ENCODE measurements at regions not wholly inside any gene's neighbourhood (a gene's known extent, or its start where the extent isn't known, plus 50 kb on each side); places are given as distances from the start of the nearest gene placed in this dataset.

DNA sequence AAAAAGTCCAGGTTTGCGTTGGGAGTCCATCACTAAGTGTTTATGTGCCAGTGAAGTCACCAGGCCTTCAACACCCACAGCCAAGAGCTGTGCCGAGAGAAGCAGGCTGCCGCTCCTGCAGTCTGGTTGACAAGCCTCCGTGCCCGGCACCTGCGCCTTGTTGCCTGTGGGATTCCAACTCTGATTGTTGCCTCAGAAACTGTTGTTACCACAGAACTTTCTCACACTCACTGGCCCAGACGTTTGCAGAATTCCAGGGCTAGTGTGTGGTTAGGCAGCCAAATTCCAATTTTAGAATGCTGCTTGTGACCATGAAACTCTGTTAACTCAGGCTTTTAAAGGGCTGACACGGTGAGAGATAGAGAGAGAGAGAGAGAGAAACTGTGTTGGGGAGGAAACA, 119.5 kb upstream of the LIMCH1 start:
- TF ChIP-seq POLR2A (IDR thresholded peaks at IDR 0.05; ENCODE audit: low read depth, low read length), result no peak
- TF ChIP-seq CTCF (conservative IDR thresholded peaks at IDR 0.05; ENCODE audit: low read depth, low read length), result no peak
- TF ChIP-seq, protein P1, sequence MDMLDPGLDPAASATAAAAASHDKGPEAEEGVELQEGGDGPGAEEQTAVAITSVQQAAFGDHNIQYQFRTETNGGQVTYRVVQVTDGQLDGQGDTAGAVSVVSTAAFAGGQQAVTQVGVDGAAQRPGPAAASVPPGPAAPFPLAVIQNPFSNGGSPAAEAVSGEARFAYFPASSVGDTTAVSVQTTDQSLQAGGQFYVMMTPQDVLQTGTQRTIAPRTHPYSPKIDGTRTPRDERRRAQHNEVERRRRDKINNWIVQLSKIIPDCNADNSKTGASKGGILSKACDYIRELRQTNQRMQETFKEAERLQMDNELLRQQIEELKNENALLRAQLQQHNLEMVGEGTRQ (IDR thresholded peaks at IDR 0.05; ENCODE audit: low read depth, low read length), result no peak
- no peak for TF ChIP-seq MXI1 (IDR thresholded peaks at IDR 0.05; ENCODE audit: borderline replicate concordance, low read depth, low read length)
- TF ChIP-seq NFE2L2 (IDR thresholded peaks at IDR 0.05; ENCODE audit: low read depth, low read length), result no peak
- no peak for TF ChIP-seq ELK1 (IDR thresholded peaks at IDR 0.05; ENCODE audit: borderline replicate concordance, low read depth, low read length)
- TF ChIP-seq RAD21 (IDR thresholded peaks at IDR 0.05; ENCODE audit: low read length), result no peak
- TF ChIP-seq RCOR1 (IDR thresholded peaks at IDR 0.05; ENCODE audit: insufficient replicate concordance, low read length), result no peak
- no peak for TF ChIP-seq BHLHE40 (IDR thresholded peaks at IDR 0.05; ENCODE audit: low read depth, low read length)
- no peak for TF ChIP-seq SMC3 (IDR thresholded peaks at IDR 0.05; ENCODE audit: low read depth, low read length)
- no peak for TF ChIP-seq MAZ (IDR thresholded peaks at IDR 0.05; ENCODE audit: borderline replicate concordance, low read depth, low read length)
- TF ChIP-seq MAFK (IDR thresholded peaks at IDR 0.05; ENCODE audit: low read depth, low read length), result no peak

Measured in IMR-90 (cell line).